ENCODE measurements at regions not wholly inside any gene's neighbourhood (a gene's known extent, or its start where the extent isn't known, plus 50 kb on each side); places are given as distances from the start of the nearest gene placed in this dataset.

- no peak for DNase-seq (ENCODE audit: low read depth, low spot score)
Measured at GRCh38 chr7:116145245-116145852, 65.0 kb upstream of the TES start.

GRCh38 chr7:116148108-116148507 lies 62.2 kb upstream of the TES start:
- no peak for DNase-seq (ENCODE audit: low read depth, low spot score)

GRCh38 chr7:116148626-116149025 lies 61.7 kb upstream of the TES start:
- DNase-seq (ENCODE audit: low read depth, low spot score), result no peak

GRCh38 chr7:116150588-116150987 lies 59.8 kb upstream of the TES start:
- no peak for DNase-seq (ENCODE audit: low read depth, low spot score)

- DNase-seq (ENCODE audit: low read depth, low spot score), result no peak
Measured at GRCh38 chr7:116152276-116152675, 58.1 kb upstream of the TES start.

GRCh38 chr7:116153050-116153449 lies 57.3 kb upstream of the TES start:
- DNase-seq (ENCODE audit: low read depth, low spot score), result no peak

GRCh38 chr7:116159711-116160110 lies 50.6 kb upstream of the TES start:
- DNase-seq (ENCODE audit: low read depth, low spot score), result no peak
